Keratinocyte (primary cell): ENCODE measurements at regions not wholly inside any gene's neighbourhood (a gene's known extent, or its start where the extent isn't known, plus 50 kb on each side); places are given as distances from the start of the nearest gene placed in this dataset.

Experiments used
- EZH2 ChIP-seq: IDR thresholded peaks from one replicate; pipeline ENCODE4 v1.6.1; 2012; ENCODE audit warnings: inconsistent platforms, mild to moderate bottlenecking, low read length, moderate library complexity
- TF ChIP-seq, protein P1 (sequence below), 3 experiments: IDR thresholded peaks in 1 of 3; conservative IDR thresholded peaks in 1 of 3; optimal IDR thresholded peaks in 1 of 3; 2 replicates in 2 of 3; 3 replicates in 1 of 3; pipeline versions ENCODE3 to v1.5.1; 2011; ENCODE audit warnings: low read length in 3 of 3, mild to moderate bottlenecking in 3 of 3, moderate library complexity in 2 of 3, control low read depth in 1 of 3, inconsistent platforms in 1 of 3; ENCODE audit not compliant: insufficient read depth in 2 of 3; ENCODE audit errors: extremely low read depth in 1 of 3

DNA sequence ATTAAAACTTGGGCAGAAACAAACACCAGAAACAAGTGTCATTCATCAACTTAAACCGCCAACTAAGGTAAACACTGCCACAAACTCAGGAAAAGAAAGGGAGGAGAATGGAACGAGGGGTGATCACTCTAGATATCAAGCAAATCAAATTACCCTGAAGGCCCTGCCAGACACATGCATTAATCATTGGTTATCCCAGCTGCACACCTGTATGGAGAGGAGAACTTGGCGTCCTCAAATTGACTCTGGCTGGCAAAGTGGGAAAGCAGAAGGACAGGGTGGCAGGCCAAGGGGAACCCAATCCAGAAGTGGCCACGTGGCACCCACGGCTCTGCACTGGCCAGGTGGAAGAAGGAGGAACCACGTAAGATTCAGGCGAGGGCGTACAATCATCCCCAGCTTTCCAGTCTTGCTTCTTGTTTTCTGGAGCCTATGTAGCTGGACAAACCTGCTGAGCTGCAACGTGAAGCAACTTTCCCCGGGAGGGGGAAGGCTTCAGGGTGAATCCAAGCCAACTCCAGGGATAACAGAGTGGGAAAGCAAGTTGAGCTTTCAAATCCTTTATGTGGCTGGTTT lies 156.2 kb upstream of the JARID2 start:
- TF ChIP-seq, protein P1, sequence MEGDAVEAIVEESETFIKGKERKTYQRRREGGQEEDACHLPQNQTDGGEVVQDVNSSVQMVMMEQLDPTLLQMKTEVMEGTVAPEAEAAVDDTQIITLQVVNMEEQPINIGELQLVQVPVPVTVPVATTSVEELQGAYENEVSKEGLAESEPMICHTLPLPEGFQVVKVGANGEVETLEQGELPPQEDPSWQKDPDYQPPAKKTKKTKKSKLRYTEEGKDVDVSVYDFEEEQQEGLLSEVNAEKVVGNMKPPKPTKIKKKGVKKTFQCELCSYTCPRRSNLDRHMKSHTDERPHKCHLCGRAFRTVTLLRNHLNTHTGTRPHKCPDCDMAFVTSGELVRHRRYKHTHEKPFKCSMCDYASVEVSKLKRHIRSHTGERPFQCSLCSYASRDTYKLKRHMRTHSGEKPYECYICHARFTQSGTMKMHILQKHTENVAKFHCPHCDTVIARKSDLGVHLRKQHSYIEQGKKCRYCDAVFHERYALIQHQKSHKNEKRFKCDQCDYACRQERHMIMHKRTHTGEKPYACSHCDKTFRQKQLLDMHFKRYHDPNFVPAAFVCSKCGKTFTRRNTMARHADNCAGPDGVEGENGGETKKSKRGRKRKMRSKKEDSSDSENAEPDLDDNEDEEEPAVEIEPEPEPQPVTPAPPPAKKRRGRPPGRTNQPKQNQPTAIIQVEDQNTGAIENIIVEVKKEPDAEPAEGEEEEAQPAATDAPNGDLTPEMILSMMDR (optimal IDR thresholded peaks at IDR 0.05 in 1 of 3, IDR thresholded peaks at IDR 0.05 in 1 of 3, conservative IDR thresholded peaks at IDR 0.05 in 1 of 3; ENCODE audit: extremely low read depth in 1 of 3, insufficient read depth in 2 of 3, low read length in 3 of 3), result no peak
- no peak for TF ChIP-seq EZH2
